ENCODE measurements at regions not wholly inside any gene's neighbourhood (a gene's known extent, or its start where the extent isn't known, plus 50 kb on each side); places are given as distances from the start of the nearest gene placed in this dataset.
"Not testable (repeated sequence)": the region's sequence is repeated elsewhere in the genome, so short reads cannot be mapped to it uniquely, and the experiment has no call there.

DNA sequence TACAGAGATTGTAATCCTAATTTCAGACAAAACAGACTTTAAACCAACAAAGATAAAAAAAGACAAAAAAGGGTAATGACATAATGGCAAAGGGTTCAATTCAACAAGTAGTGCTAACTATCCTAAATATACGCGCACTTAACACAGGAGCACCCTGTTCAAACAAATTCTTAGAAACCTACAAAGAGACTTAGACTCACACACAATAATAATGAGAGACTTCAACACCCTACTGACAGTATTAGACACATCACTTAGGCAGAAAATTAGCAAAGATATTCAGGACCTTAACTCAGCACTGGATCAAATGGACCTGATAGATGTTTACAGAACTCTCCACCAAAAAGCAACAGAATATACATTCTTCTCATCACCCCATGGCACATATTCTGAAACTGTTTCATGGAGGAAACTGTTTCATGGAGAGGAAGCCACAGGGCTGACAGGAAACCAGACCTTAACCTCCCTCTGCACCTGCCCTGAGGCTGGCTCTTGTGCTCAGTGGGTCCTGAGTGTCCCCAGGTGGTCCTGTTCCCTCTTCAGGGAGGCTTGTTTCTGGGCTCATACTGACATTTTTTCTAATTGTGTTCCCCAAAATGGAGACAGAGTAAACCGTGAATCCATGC lies 54.7 kb downstream of the OR4M2 start:
- not testable (repeated sequence) for DNase-seq (ENCODE audit: insufficient read length); FAIRE-seq

DNA sequence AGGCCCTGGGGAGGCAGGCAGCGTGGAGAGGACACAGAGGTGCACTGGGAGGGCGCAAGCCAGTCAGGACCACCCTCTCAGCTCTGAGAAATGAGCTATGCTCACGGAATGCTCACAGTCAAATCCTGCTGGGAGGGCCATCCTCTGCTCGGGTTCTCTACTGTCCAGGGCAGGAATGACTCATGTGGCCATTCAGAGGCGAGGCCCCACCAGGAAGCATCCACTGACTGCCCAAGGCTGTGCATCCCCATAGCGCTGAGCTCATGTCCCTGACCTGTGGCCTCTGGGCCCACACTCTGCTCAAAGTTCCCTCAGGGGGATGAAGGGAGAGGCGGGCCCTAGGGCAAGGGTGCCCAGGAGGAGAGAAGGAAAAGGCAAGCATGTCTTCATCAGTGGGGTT lies 57.2 kb downstream of the OR4M2 start:
- not testable (repeated sequence) for FAIRE-seq; DNase-seq (ENCODE audit: insufficient read length)

DNA sequence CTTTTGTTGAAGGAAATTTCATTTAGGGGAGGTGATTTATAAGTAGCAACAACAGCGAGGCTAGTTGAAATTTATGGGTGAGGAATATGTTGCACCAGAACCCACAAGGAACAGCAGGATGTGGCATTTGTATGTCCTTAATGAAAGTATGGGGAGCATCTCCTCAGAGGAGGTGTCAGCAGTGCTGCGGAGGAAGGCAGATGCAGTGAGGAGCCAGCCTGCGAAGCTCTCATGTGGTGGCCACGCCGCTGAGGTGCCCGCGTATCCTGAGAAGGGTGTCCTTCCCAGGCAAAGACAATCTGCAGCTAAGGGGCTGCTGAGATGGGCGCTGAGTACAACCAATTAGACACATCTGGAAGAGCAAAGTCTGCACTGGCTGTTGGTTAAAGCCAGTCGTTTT lies 60.8 kb downstream of the OR4M2 start:
- FAIRE-seq; DNase-seq (ENCODE audit: insufficient read length): not testable (repeated sequence)

DNA sequence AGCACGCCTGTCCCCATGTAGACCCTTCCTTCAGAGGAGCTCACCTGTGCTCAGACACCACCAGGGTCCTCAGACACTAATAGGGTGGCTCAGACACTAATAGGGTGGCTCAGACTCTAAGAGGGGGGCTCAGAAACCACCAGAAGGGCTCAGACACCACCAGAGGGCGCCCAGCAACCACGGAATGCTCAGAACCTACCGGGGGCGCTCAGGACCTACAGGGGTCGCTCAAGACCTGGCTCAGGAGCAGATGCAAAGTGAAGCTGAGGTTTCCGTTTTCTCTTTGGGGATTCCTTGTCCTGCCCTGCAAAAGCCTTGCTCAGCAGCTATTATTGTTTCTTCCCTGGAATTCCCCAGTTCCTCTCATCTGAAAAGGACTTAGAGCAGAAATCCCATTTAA lies 67.8 kb downstream of the OR4M2 start:
- FAIRE-seq; DNase-seq (ENCODE audit: insufficient read length): not testable (repeated sequence)

DNA sequence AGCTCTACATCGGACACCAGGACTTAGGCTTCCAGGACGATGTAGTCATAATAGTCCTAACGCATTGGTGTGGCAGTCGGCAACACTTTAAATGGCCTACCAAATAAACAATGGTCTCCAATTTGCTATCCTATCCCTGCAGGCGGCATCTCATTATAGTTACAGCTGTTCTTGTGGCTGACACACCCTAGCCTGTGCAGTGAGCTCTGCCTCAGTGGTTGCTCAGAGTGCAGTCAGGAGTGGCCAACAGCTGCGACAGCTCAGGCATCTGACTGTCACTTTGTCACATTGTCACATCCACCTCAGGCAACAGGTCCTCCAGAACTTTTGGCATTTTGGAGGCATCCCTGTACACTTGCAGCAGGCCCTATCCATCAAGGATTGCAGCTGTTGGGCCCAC lies 77.9 kb downstream of the OR4M2 start:
- not testable (repeated sequence) for DNase-seq (ENCODE audit: insufficient read length); FAIRE-seq

DNA sequence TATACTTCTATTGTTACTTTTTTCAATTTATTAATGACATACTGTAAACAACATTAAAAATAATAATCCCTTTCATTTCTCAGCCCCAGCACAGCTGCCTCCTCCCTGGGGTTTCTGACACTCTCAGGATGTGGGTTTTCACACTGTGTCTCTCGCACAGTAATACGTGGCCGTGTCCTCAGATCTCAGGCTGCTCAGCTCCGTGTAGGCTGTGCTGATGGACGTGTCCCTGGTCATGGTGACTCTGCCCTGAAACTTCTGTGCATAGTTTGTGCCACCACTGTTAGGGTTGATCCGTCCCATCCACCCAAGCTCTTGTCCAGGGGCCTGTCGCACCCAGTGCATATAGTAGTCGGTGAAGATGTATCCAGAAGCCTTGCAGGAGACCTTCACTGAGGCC lies 80.0 kb downstream of the OR4M2 start:
- FAIRE-seq, result peak; percentile 63
- DNase-seq (ENCODE audit: insufficient read length), result not testable (repeated sequence)

DNA sequence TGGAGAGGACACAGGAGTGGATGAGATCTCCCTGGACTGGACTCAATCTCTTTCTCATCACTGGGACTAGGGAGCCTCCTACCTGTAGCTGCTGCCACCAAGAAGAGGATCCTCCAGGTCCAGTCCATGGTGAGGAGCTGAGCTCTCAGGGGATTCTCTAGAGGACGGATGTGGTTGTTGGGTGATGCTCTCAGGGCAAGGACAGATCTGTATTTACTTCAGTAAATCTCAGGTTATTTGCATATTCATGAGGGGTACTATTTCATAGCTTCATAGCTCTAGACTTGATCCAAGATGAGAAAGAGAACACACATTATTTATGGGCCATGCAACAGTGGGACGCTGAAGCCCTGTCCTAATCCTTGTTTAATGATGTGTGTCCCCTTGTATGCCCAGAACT lies 80.4 kb downstream of the OR4M2 start:
- FAIRE-seq, result not testable (repeated sequence)

DNA sequence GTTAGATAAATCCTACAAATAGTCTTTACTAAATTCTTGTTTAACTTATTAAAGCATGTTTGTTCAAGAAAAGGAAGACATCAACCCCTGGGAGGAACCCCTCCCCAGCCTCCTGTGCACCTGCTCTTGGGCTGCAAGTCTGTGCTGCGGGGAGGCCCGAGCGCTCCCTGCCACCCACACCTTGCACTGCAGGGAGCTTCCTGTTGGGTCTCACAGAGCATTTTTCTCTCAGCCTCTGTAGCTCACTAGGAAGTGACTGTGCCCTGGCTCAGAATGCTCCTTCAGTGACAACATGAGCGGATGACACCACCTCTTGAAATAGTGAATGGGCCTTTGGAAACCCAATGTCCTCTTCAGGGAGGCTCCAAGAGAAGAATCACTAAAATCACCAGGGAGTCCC lies 81.1 kb downstream of the OR4M2 start:
- DNase-seq (ENCODE audit: insufficient read length), result not testable (repeated sequence)
- FAIRE-seq, result peak; percentile 88

More for the DNA sequence above, 80.4 kb downstream of the OR4M2 start:
- DNase-seq (ENCODE audit: insufficient read length), result not testable (repeated sequence)

DNA sequence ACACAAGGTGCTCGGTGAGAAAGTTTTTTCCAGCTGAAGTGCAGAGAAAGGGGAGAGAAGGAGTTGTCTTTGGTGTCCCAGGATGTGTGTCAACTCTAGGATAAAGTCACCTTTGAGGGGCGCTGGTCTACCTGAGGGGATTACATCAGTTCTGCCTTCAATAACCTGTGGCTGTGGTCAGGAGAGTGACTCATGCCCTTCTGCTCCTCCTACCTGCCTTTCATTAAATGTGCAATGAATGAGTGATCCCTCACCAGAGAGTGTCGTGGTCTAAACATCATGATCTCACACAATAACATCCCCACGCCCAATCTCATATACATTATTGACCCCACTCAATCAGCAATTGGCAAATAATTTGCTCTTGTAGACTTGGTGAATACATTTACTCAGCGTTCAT lies 83.4 kb downstream of the OR4M2 start:
- not testable (repeated sequence) for FAIRE-seq; DNase-seq (ENCODE audit: insufficient read length)

DNA sequence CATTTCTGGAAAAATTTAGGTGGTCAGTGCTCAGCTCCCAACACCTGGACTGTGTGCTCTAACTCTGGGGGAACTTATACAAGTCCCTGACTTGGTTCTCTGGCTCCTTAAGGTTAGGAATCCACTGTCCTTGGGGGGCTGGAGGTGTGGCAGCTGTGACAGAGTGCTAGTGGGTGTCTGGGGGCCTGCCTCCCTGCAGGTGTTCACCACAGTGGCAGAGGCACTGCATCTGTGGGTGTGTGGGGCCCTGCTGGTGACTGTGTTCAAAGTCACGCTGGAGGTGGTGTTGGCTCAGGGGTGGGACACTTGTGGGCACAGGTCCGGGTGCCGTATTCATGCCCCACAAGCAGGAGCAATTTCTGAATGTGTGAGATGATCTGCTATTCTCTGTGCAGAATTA lies 87.2 kb downstream of the OR4M2 start:
- not testable (repeated sequence) for DNase-seq (ENCODE audit: insufficient read length); FAIRE-seq

DNA sequence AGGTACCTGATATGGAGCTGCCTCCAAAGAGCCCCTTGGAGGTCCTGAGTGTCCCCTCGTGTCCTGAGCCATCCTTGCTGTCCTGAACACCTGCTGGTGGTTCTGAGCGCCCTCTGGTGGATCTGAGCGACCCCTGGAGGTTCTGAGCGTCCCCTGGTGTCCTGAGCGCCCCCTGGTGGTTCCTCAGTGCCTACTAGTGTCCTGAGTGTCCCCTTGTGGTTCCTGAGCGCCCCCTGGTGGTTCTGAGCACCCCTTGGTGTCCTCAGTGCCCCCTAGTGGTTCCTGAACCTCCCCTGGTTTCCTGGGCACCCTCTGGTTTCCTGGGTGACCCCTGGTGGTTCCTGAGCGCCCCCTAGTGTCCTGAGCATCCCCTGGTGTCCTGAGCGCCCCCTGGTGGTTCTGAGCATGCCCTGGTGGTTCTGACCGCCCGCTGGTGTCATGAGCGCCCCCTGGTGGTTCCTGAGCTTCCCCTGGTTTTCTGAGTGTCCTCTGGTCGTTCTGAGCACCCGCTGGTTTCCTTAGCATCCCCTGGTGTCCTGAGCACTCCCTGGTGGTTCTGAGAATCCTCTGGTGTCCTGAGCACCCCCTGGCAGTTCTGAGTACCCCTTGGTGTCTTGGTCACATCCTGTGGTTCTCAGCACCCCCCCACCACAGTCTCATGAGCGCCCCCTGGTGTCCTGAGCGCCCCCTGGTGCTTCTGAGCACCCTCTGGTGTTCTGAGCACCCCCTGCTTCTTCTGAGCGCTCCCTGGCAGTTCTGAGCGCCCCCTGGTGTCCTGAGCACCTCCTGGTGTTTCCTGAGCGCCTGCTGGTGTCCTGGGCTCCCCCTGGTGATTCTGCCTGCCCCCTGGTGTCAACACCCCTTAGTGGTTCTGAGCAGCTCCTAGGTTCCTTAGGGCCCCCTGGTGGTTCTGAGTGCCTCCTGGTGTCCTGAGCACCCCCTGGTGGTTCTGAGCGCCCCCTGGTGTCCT lies 93.0 kb downstream of the OR4M2 start:
- peak; percentile 89 for FAIRE-seq
- not testable (repeated sequence) for DNase-seq (ENCODE audit: insufficient read length)

DNA sequence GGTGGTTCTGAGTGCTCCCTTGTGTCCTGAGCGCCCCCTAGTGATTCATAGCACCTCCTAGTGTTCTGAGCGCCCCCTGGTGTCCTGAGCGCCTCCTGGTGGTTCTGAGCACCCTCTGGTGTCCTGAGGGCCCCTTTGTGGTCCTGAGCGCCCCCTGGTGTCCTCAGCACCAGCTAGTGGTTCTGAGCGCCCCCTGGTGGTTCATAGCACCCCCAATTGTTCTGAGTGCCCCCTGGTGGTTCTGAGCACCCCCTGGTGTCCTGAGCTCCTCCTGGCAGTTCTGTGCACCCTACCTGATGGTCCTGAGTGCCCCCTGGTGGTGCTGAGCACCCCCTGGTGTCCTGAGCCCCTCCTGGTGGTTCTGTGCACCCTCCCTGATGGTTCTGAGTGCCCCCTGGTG lies 93.8 kb downstream of the OR4M2 start:
- DNase-seq (ENCODE audit: insufficient read length); FAIRE-seq: not testable (repeated sequence)

DNA sequence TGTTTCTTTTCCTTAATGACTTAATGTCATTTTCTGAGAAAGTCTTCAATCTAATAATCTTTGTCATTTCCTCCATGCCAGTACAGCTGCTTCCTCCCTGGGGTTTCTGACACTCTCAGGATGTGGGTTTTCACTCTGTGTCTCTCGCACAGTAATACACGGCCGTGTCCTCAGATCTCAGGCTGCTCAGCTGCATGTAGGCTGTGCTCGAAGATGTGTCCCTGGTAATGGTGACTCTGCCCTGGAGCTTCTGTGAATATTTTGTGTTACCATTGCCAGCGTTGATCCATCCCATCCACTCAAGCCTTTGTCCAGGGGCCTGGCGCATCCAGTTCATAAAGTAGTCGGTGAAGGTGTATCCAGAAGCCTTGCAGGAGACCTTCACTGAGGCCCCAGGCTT lies 97.6 kb downstream of the OR4M2 start:
- FAIRE-seq; DNase-seq (ENCODE audit: insufficient read length): not testable (repeated sequence)

DNA sequence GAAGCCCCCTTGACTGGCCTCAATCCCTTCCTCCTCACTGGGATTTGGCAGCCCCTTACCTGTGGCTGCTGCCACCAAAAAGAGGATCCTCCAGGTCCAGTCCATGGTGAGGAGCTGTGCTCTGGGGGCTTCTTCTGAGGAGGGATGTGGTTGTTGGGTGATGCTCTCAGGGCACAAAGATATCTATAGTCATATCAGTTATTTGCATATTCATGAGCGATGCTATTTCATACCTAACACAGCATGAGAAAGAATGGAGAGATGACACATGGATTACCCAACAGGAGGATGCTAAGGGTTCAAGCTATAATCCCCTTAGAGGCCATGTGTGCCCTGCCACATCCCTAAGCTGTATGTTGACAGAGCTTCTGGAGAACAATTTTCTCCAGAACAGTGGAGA lies 98.1 kb downstream of the OR4M2 start:
- DNase-seq (ENCODE audit: insufficient read length); FAIRE-seq: not testable (repeated sequence)

DNA sequence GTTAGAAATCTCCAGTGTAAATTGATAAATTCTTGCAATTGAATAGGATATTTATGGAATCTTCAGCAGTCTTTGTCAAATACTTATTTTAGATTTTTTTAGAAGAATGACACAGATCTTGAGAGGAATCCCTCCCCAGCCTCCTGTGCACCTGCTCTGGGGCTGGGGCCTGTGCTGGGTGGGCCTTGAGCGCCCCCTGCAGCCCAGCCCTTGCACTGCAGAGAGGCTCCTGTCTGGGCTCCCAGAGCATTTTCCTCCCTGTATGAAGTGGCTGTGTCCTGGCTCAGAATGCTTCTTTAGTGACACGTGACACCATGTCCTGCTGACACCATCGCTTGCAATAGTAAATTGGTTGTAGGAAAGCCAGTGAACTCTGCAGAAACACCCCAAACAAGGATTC lies 98.7 kb downstream of the OR4M2 start:
- not testable (repeated sequence) for FAIRE-seq; DNase-seq (ENCODE audit: insufficient read length)

DNA sequence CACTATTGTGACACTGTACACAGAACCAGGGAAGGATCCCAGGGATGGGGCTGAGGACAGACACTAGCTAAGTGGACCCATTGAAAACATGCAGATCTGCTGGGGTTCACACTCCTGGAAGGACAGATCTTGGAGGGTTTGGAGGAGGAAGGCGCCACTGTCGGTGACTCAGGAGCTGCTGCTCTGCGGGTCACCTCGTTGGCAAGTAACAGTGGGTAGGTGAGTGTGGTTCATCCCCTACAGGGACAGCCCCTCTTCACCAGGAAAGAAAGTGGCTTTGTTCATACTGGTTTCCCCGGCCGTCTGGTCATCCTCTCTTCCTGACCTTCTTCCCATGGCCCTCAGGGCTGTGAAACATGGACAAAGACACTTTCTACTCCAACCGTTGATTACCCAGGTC lies 100.3 kb downstream of the OR4M2 start:
- DNase-seq (ENCODE audit: insufficient read length); FAIRE-seq: not testable (repeated sequence)

DNA sequence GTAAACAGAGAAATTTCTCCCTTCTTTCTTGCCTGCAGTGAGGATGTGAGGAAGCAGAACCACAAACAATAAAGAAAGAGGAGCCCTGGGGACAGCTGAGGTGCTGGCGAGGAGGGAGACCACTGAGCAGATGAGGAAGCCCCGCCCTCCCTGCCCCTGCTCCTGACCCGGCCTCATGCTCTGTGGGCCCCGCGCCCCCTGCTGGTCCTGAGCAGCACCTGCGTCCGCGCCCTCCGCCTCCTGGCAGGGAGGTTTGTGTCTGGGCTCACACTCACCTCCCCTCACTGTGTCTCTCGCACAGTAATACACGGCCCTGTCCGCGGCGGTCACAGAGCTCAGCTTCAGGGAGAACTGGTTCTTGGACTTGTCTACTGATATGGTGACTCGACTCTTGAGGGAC lies 104.4 kb downstream of the OR4M2 start:
- not testable (repeated sequence) for DNase-seq (ENCODE audit: insufficient read length)
- FAIRE-seq, result peak; percentile 77

DNA sequence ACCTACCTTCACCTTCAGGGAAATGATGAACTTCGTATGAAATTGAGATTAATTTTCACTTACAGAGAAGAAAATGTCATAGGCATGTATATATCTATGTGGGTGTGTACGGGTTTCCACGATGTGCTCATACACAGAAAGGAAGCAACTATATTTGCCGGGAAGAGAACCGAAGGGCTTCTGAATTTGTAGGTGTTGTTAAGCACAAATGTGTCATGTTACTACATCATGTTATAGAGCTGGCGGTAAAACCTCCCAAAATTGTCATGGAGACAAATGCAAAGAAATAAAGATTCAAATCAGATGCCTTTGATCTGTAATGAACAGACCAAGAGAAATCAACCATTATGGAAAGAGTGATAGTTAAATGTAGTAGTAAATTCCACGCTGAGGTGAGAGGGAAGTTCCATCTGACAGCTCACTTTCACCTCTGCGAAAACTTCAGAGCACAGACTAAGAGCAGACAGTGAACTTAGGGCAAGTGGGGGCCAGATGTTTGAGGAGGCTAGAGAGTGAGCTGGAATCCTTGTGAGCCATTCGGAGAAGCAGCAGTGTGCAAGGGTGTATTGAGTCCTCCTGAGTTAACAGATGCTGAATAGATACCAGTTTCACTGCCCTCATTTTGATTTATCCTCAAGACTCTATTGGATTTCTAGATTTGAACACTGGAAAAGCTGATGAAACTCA lies 106.7 kb downstream of the OR4M2 start:
- not testable (repeated sequence) for DNase-seq (ENCODE audit: insufficient read length); FAIRE-seq

DNA sequence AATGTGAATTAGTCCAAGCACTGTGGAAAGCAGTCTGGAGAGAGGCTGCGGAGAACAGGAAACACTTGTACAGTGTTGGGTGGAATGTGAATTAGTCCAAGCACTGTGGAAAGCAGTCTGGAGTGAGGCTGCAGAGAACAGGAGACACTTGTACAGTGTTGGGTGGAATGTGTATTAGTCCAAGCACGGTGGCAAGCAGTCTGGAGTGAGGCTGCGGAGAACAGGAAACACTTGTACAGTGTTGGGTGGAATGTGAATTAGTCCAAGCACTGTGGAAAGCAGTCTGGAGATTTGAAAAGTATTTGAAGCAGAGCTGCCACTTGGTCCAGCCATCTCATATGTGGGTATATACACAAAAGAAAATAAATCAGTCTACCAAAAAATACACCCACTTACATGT lies 111.5 kb downstream of the OR4M2 start:
- not testable (repeated sequence) for FAIRE-seq; DNase-seq (ENCODE audit: insufficient read length)

DNA sequence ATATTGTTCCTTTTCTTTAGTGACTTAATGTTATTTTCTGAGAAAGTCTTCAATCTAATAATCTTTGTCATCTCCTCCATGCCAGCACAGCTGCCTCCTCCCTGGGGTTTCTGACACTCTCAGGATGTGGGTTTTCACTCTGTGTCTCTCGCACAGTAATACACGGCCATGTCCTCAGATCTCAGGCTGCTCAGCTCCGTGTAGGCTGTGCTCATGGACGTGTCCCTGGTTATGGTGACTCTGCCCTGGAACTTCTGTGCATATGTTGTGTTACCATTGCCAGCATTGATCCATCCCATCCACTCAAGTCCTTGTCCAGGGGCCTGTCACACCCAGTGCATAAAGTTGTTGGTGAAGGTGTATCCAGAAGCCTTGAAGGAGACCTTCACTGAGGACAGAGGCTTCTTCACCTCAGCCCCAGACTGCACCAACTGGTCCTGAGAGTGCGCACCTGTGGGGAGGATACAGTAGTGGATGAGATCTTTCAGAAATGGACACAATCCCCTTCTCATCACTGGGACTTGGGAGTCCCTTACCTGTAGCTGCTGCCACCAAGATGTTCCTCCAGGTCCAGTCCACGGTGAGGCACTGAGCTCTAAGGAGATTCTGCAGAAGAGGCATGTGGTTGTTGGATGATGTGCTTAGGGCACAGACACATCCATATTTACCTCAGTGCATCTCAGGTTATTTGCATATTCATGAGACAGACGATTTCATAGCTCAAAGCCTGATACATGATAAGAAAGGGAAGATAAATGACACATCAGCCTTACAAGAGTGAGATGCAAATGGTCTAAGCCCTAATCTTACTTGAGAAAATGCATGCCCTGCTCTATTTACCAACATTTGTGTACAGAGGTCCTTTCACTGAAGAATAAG lies 114.7 kb downstream of the OR4M2 start:
- DNase-seq (ENCODE audit: insufficient read length); FAIRE-seq: not testable (repeated sequence)

Measured in GM12892 (cell line).